IMR-90 (cell line): ENCODE measurements at regions not wholly inside any gene's neighbourhood (a gene's known extent, or its start where the extent isn't known, plus 50 kb on each side); places are given as distances from the start of the nearest gene placed in this dataset.
A peak's percentile ranks its signal among the peaks of the same experiment; 100 is the strongest.

Source experiments
- ATAC-seq: fragments of 200-7000 bp; cut with Tn5 transposase; 2 replicates; pipeline ENCODE4 v1.9.1; 2020; ENCODE audit warnings: low read depth, mild to moderate bottlenecking, moderate library complexity
- BruUV-seq: library from RNA; stranded (reverse); fragments of 400-500 nt; replicated peaks from 2 replicates; lab custom pipeline; 2021; lab: Mats Ljungman, UMichigan
- CTCF ChIA-PET: fragments of 300-600 bp; formaldehyde crosslinking; extraction: SDS; loops from one replicate; lab custom pipeline; 2021; ENCODE audit warnings: antibody characterized with exemption; lab: Yijun Ruan, JAX
- POLR2A ChIA-PET: fragments of 300-600 bp; sonication (Branson Sonifier 250); formaldehyde crosslinking; loops from one replicate; lab custom pipeline; 2022; ENCODE audit warnings: antibody characterized with exemption; ENCODE audit not compliant: unreplicated experiment; lab: Charles Lee
- DNase-seq: peaks from one replicate; pipeline ENCODE4 v3.0.0; 2013
- H2AFZ ChIP-seq: replicated peaks from 2 replicates; pipeline ENCODE3; 2013; ENCODE audit warnings: low read length, mild to moderate bottlenecking; ENCODE audit not compliant: poor library complexity
- H2AK5ac ChIP-seq: 2 replicates; pipeline ENCODE4 v1.6.1; 2013; ENCODE audit warnings: low read depth, low read length, inconsistent platforms
- H2AK9ac ChIP-seq: replicated peaks from 2 replicates; pipeline ENCODE3; 2013; ENCODE audit warnings: mild to moderate bottlenecking, low read depth, low read length, moderate library complexity; ENCODE audit not compliant: poor library complexity
- H2BK120ac ChIP-seq: 2 replicates; pipeline ENCODE4 v1.6.1; 2013; ENCODE audit warnings: low read depth, low read length, inconsistent platforms
- H2BK15ac ChIP-seq: 3 replicates; pipeline ENCODE4 v1.6.1; 2013; ENCODE audit warnings: low read depth, low read length, inconsistent platforms
- H2BK20ac ChIP-seq: 2 replicates; pipeline ENCODE4 v1.6.1; 2013; ENCODE audit warnings: low read depth, mild to moderate bottlenecking, inconsistent platforms, low read length, moderate library complexity
- H2BK5ac ChIP-seq: 2 replicates; pipeline ENCODE4 v1.6.1; 2013; ENCODE audit warnings: mild to moderate bottlenecking, low read depth, low read length, inconsistent platforms; ENCODE audit not compliant: poor library complexity, severe bottlenecking
- H3K14ac ChIP-seq: replicated peaks from 2 replicates; pipeline ENCODE4 v1.6.1; 2013; ENCODE audit warnings: low read depth, low read length, inconsistent platforms
- H3K18ac ChIP-seq: 2 replicates; pipeline ENCODE4 v1.6.1; 2013; ENCODE audit warnings: low read depth, low read length, control low read depth
- H3K23ac ChIP-seq: 2 replicates; pipeline ENCODE4 v1.6.1; 2013; ENCODE audit warnings: low read depth, low read length, inconsistent platforms
- H3K27ac ChIP-seq: 2 replicates; pipeline ENCODE4 v1.5.1; 2013; ENCODE audit warnings: mild to moderate bottlenecking, control low read depth, low read length; ENCODE audit not compliant: insufficient read depth
- H3K27me3 ChIP-seq: 2 replicates; pipeline ENCODE4 v1.6.1; 2013; ENCODE audit warnings: low read length; ENCODE audit not compliant: control insufficient read depth, insufficient read depth
- H3K36me3 ChIP-seq: 2 replicates; pipeline ENCODE4 v1.6.1; 2013; ENCODE audit warnings: low read length, mixed read lengths; ENCODE audit not compliant: control insufficient read depth, insufficient read depth
- H3K4ac ChIP-seq: 2 replicates; pipeline ENCODE4 v1.6.1; 2013; ENCODE audit warnings: low read depth, low read length, inconsistent platforms
- H3K4me1 ChIP-seq: 2 replicates; pipeline ENCODE4 v1.6.1; 2013; ENCODE audit warnings: low read length, mixed read lengths; ENCODE audit not compliant: control insufficient read depth, insufficient read depth
- H3K4me2 ChIP-seq: 2 replicates; pipeline ENCODE4 v1.6.1; 2013; ENCODE audit warnings: low read depth, mild to moderate bottlenecking, control low read depth, low read length, moderate library complexity
- H3K4me3 ChIP-seq: 2 replicates; pipeline ENCODE4 v1.5.1; 2013; ENCODE audit warnings: low read depth, mild to moderate bottlenecking, control low read depth, low read length, moderate library complexity; ENCODE audit not compliant: insufficient read depth
- H3K56ac ChIP-seq: 2 replicates; pipeline ENCODE4 v1.6.1; 2013; ENCODE audit warnings: low read length, inconsistent platforms; ENCODE audit not compliant: insufficient read depth; ENCODE audit errors: extremely low read depth
- H3K79me1 ChIP-seq, 2 experiments: 2 replicates each; pipeline ENCODE4 v1.6.1; 2013; ENCODE audit warnings: low read length in 2 of 2, inconsistent platforms in 1 of 2, low read depth in 1 of 2
- H3K9ac ChIP-seq: 2 replicates; pipeline ENCODE4 v1.6.1; 2013; ENCODE audit warnings: low read depth, low read length, control low read depth
- H3K9me1 ChIP-seq: 2 replicates; pipeline ENCODE4 v1.6.1; 2013; ENCODE audit warnings: low read length, inconsistent platforms; ENCODE audit not compliant: insufficient read depth
- H3K9me3 ChIP-seq: 2 replicates; pipeline ENCODE4 v1.6.1; 2013; ENCODE audit warnings: low read length; ENCODE audit not compliant: control insufficient read depth, insufficient read depth
- H4K20me1 ChIP-seq: 2 replicates; pipeline ENCODE4 v1.6.1; 2013; ENCODE audit warnings: low read length, inconsistent platforms; ENCODE audit not compliant: insufficient read depth
- H4K5ac ChIP-seq: 2 replicates; pipeline ENCODE4 v1.6.1; 2013; ENCODE audit warnings: mild to moderate bottlenecking, low read depth, low read length, control low read depth
- H4K8ac ChIP-seq, 2 experiments: 2 replicates each; pipeline ENCODE4 v1.6.1; 2013; ENCODE audit warnings: low read depth in 2 of 2, low read length in 2 of 2, control low read depth in 1 of 2, inconsistent platforms in 1 of 2
- H4K91ac ChIP-seq: 2 replicates; pipeline ENCODE4 v1.6.1; 2013; ENCODE audit warnings: low read depth, low read length, inconsistent platforms; ENCODE audit not compliant: insufficient read depth
- BHLHE40 ChIP-seq: fragments of 150-350 bp; IDR thresholded peaks from 2 replicates; pipeline ENCODE4 v1.6.1; 2016; ENCODE audit warnings: mild to moderate bottlenecking, low read depth, low read length
- CEBPB ChIP-seq: IDR thresholded peaks from 2 replicates; pipeline ENCODE4 v1.6.1; 2012; ENCODE audit warnings: low read depth, low read length, improper control_type of control experiment
- MAZ ChIP-seq: IDR thresholded peaks from 2 replicates; pipeline ENCODE4 v1.6.1; 2012; ENCODE audit warnings: low read depth, mild to moderate bottlenecking, low read length, improper control_type of control experiment, moderate library complexity, borderline replicate concordance
- RAD21 ChIP-seq: IDR thresholded peaks from 2 replicates; pipeline ENCODE4 v1.6.1; 2012; ENCODE audit warnings: low read length, improper control_type of control experiment
- RCOR1 ChIP-seq: IDR thresholded peaks from 2 replicates; pipeline ENCODE4 v1.6.1; 2012; ENCODE audit warnings: mild to moderate bottlenecking, low read length, improper control_type of control experiment; ENCODE audit not compliant: insufficient replicate concordance
- RFX5 ChIP-seq: IDR thresholded peaks from 2 replicates; pipeline ENCODE4 v1.8.0; 2012; ENCODE audit warnings: low read depth, mild to moderate bottlenecking, low read length, moderate library complexity
- WGBS, 2 experiments: methylation state at CpG; one replicate each; pipeline versions ENCODE4 v1.1.5 to v1.1.7; 2013; ENCODE audit warnings: missing lambda C conversion rate in 2 of 2; ENCODE audit not compliant: insufficient read length in 1 of 2; ENCODE audit errors: extremely low coverage in 2 of 2; 5-methylcytosine and 5-hydroxymethylcytosine counted together
- dilution Hi-C: fragments of 300-500 bp; cut with HindIII; formaldehyde crosslinking; loops from one replicate; pipeline ENCODE4 v1.14.3; 2018; ENCODE audit warnings: low sequenced_read_pairs; ENCODE audit not compliant: unreplicated experiment
- in situ Hi-C: fragments of 300-500 bp; cut with MboI; formaldehyde crosslinking; loops from 3 replicates; pipeline ENCODE4 v1.14.3; 2019; ENCODE audit warnings: low sequenced_read_pairs, inconsistent platforms, mixed read lengths
- intact Hi-C: fragments of 100-400 bp; cut with micrococcal nuclease; formaldehyde crosslinking; loops from 2 replicates; pipeline ENCODE4 v1.10.0; 2022
- TF ChIP-seq, protein P1 (sequence below): fragments of 150-350 bp; IDR thresholded peaks from 2 replicates; pipeline ENCODE4 v1.6.1; 2017; ENCODE audit warnings: mild to moderate bottlenecking, antibody characterized with exemption, low read length, low read depth

DNA sequence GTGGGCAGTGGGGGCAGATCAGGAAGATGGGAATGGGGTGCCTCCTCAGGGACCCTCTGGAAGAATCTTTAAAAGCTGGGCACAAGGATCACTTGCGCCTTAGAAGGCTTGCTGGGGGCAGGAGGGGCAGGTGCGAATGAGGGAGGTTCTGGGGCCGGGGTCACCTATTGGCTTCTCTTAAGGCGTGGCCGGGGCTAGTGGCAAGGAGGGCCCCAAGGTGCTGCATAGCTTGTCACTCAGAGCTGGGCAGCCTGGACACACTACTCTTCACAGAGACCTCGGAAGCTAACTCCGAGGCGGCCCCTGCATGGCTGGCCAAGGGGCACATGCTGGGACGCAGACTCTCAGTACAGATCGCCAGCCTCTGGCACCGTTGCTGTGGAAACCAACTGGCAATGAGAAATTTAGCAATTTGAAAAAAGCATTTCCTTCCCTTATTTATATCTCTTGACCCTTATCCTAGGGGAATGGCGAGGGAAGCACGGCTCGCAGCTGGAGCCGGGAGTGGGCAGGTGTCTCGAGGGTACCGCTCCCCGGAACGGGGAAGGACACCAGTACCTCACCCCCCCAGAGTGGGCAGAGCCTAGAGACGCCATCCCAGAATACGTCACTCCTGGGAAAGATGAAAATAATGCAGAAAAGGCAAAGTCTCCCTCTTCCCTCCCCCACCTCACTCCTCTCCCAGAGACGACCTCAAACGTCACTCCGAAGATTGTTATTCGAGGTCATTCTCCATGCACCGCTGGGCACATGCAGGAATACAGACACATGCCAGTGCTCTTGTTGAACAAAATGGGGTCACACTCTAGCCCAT lies 188.1 kb downstream of the CTTN start:
- H3K9ac ChIP-seq: no peak overlapping the region
- in situ Hi-C loops: no loop called here
- H2AK5ac ChIP-seq: no peak overlapping the region
- H2AK9ac ChIP-seq: peak overlapping the region; percentile 28
- H3K56ac ChIP-seq: no peak overlapping the region
- intact Hi-C loops: loop anchor here (10.0 kb wide), 1 partner anchor 62 kb away; no protein-coding TSS in a partner anchor
- DNase-seq: no peak
- no peak overlapping the region for H3K14ac ChIP-seq
- H3K23ac ChIP-seq: no peak overlapping the region
- no peak overlapping the region for H4K8ac ChIP-seq
- peak overlapping the region; percentile 32 for H2AFZ ChIP-seq
- H4K91ac ChIP-seq: no peak overlapping the region
- H3K27ac ChIP-seq: no peak overlapping the region
- no peak overlapping the region for H2BK15ac ChIP-seq
- H3K4me3 ChIP-seq: no peak overlapping the region
- H3K27me3 ChIP-seq: no peaks in the 10 kb centered on the region; the same call in 1 of the 2 replicates
- H2BK5ac ChIP-seq: no peak overlapping the region
- H3K79me1 ChIP-seq: no peaks in the 10 kb centered on the region
- TF ChIP-seq MAZ: no peak
- TF ChIP-seq CEBPB: no peak
- no peak for TF ChIP-seq RFX5
- no peak for TF ChIP-seq BHLHE40
- no peak for TF ChIP-seq RAD21
- TF ChIP-seq, protein P1, sequence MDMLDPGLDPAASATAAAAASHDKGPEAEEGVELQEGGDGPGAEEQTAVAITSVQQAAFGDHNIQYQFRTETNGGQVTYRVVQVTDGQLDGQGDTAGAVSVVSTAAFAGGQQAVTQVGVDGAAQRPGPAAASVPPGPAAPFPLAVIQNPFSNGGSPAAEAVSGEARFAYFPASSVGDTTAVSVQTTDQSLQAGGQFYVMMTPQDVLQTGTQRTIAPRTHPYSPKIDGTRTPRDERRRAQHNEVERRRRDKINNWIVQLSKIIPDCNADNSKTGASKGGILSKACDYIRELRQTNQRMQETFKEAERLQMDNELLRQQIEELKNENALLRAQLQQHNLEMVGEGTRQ: no peak
- TF ChIP-seq RCOR1: no peak
- BruUV-seq: no TSS peak
- 71% methylated on average over 9 of the region's 26 CpGs; no CpG with 5 or more reads in 1 of the 2 experiments for WGBS, 2 experiments
- ChIA-PET CTCF (no interaction called here), POLR2A (no interaction called here)
- H2BK20ac ChIP-seq: no peak overlapping the region
- no peaks in the 10 kb centered on the region; the same call in 1 of the 2 replicates for H3K9me3 ChIP-seq
- no peak for ATAC-seq
- H3K4me2 ChIP-seq: no peak overlapping the region
- no peaks in the 10 kb centered on the region for H3K4me1 ChIP-seq
- H3K36me3 ChIP-seq: no peaks in the 10 kb centered on the region
- H3K4ac ChIP-seq: no peak overlapping the region
- H3K9me1 ChIP-seq: no peaks in the 10 kb centered on the region
- no peaks in the 10 kb centered on the region; the same call in 1 of the 2 replicates for H4K20me1 ChIP-seq
- H2BK120ac ChIP-seq: no peak overlapping the region
- H3K18ac ChIP-seq: no peak overlapping the region
- dilution Hi-C loops: no loop called here
- H4K5ac ChIP-seq: no peak overlapping the region
